ENCODE measurements at regions not wholly inside any gene's neighbourhood (a gene's known extent, or its start where the extent isn't known, plus 50 kb on each side); places are given as distances from the start of the nearest gene placed in this dataset.

GRCh38 chr2:59887366-59887765, 666.1 kb downstream of the BCL11A start:
- Histone ChIP-seq H3K4ac (replicated peaks; ENCODE audit: insufficient read length, low read depth, low read length) (no peak overlapping the region), H2BK5ac (ENCODE audit: low read depth, low read length) (no peak overlapping the region), H2AFZ (ENCODE audit: low read length) (no peak overlapping the region), H3K36me3 (ENCODE audit: control insufficient read depth in 2 of 4, insufficient read depth in 4 of 4, low read length in 3 of 4) (no peaks in the 10 kb centered on the region), H3K23ac (ENCODE audit: insufficient read length) (no peak overlapping the region), H3K4me3 (ENCODE audit: extremely low read depth in 1 of 4, insufficient read depth in 2 of 4, low read depth in 3 of 4, low read length in 4 of 4) (no peak overlapping the region), H3K9me3 (ENCODE audit: insufficient read depth in 2 of 2, low read depth in 1 of 2, low read length in 1 of 2) (no peaks in the 10 kb centered on the region), H3K79me1 (ENCODE audit: low read depth, low read length) (no peaks in the 10 kb centered on the region), H3K14ac (ENCODE audit: insufficient read length) (no peak overlapping the region), H3K4me1 (replicated peaks in 1 of 4; ENCODE audit: control insufficient read depth in 3 of 4, insufficient read depth in 4 of 4, low read length in 3 of 4) (peaks cover 2 to 6% (median 3%) of the 10 kb centered on the region in 4 experiments; a peak in 5 of 7 replicates), H3K79me2 (ENCODE audit: control insufficient read depth in 1 of 2, insufficient read depth in 2 of 2, low read length in 2 of 2) (no peaks in the 10 kb centered on the region), H3K9ac (replicated peaks in 1 of 4; ENCODE audit: extremely low read depth in 1 of 4, low read depth in 3 of 4, low read length in 3 of 4) (no peak overlapping the region), H2BK120ac (replicated peaks; ENCODE audit: low read depth, low read length) (no peak overlapping the region), H2BK15ac (ENCODE audit: low read length) (no peak overlapping the region), H3K4me2 (ENCODE audit: insufficient read depth in 1 of 2, low read depth in 2 of 2, low read length in 2 of 2) (no peak overlapping the region; a peak in 1 of 4 replicates), H4K8ac (ENCODE audit: extremely low read depth, insufficient read depth, low read length) (no peak overlapping the region), H2BK12ac (ENCODE audit: low read depth, low read length) (no peak overlapping the region), H3K18ac (ENCODE audit: extremely low read depth, low read length) (no peak overlapping the region), H3K56ac (replicated peaks; ENCODE audit: insufficient read length, low read depth, low read length) (no peak overlapping the region), H4K91ac (replicated peaks; ENCODE audit: insufficient read length, low read length) (no peak overlapping the region), H3K27ac (ENCODE audit: low read depth, low read length) (no peak overlapping the region), H2AK5ac (ENCODE audit: low read depth, low read length) (no peak overlapping the region), H4K20me1 (replicated peaks in 1 of 2; ENCODE audit: control insufficient read depth in 1 of 2, insufficient read depth in 2 of 2, low read length in 2 of 2) (no peaks in the 10 kb centered on the region), H4K5ac (ENCODE audit: insufficient read length, low read depth, low read length) (peak overlapping the region; percentile 27), H3K27me3 (replicated peaks in 1 of 4; ENCODE audit: control insufficient read depth in 3 of 4, extremely low read depth in 1 of 4, insufficient read depth in 3 of 4, low read length in 3 of 4) (no peaks in the 10 kb centered on the region; a peak in 1 of 7 replicates), H2BK20ac (ENCODE audit: low read length) (no peak overlapping the region), H3K23me2 (ENCODE audit: low read depth, low read length) (no peaks in the 10 kb centered on the region)
- ChIA-PET POLR2A (ENCODE audit: partially characterized antibody) (no interaction called here), CTCF (ENCODE audit: partially characterized antibody) (interaction anchor here (0.8 to 3.1 kb wide), 8 partner anchors 14 to 266 kb away, joined by 3 to 16 read pairs (median 4); no protein-coding TSS in a partner anchor)
- DNase-seq (ENCODE audit: low read depth in 1 of 2, low spot score in 2 of 2) = no peak
- 86% methylated on average over 3 of the region's 3 CpGs; no CpG with 5 or more reads in 1 of the 2 experiments for WGBS, 2 experiments (ENCODE audit: extremely low coverage in 1 of 2, insufficient coverage in 1 of 2, insufficient read length in 1 of 2, insufficient replicate concordance in 2 of 2, low coverage in 1 of 2, low lambda C conversion rate in 2 of 2, missing lambda C conversion rate in 1 of 2)
- FAIRE-seq = no peak
- TF ChIP-seq POLR2A (IDR thresholded peaks at IDR 0.05; ENCODE audit: control extremely low read depth in 1 of 2, low read depth in 2 of 2, low read length in 2 of 2) = no peak
- TF ChIP-seq E2F6 (IDR thresholded peaks at IDR 0.05) = no peak
- TF ChIP-seq ATF3 (IDR thresholded peaks at IDR 0.05; ENCODE audit: insufficient read depth, low read depth, low read length) = no peak
- TF ChIP-seq BCL11A (IDR thresholded peaks at IDR 0.05; ENCODE audit: low read depth in 2 of 2, low read length in 2 of 2) = no peak
- no peak for TF ChIP-seq ZNF274 (IDR thresholded peaks at IDR 0.05; ENCODE audit: borderline replicate concordance, extremely low read depth, low read length)
- TF ChIP-seq GTF2F1 (IDR thresholded peaks at IDR 0.05; ENCODE audit: borderline replicate concordance, low read depth, low read length) = no peak
- TF ChIP-seq SIX5 (IDR thresholded peaks at IDR 0.05; ENCODE audit: low read depth, low read length) = no peak
